ENCODE measurements at regions not wholly inside any gene's neighbourhood (a gene's known extent, or its start where the extent isn't known, plus 50 kb on each side); places are given as distances from the start of the nearest gene placed in this dataset.
"Not testable (repeated sequence)": the region's sequence is repeated elsewhere in the genome, so short reads cannot be mapped to it uniquely, and the experiment has no call there.

DNA sequence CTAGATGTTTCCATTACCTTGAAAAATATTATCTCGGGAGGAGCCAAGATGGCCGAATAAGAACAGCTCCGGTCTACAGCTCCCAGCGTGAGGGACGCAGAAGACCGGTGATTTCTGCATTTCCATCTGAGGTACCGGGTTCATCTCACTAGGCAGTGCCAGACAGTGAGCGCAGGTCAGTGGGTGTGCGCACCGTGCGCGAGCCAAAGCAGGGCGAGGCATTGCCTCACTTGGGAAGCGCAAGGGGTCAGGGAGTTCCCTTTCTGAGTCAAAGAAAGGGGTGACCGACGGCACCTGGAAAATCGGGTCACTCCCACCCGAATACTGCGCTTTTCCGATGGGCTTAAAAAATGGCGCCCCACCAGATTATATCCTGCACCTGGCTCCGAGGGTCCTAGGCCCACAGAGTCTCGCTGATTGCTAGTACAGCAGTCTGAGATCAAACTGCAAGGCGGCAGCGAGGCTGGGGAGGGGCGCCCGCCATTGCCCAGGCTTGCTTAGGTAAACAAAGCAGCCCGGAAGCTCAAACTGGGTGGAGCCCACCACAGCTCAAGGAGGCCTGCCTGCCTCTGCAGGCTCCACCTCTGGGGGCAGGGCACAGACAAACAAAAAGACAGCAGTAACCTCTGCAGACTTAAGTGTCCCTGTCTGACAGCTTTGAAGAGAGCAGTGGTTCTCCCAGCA lies 367.8 kb downstream of the NR2F1-AS1 start:
- not testable (repeated sequence) for DNase-seq

DNA sequence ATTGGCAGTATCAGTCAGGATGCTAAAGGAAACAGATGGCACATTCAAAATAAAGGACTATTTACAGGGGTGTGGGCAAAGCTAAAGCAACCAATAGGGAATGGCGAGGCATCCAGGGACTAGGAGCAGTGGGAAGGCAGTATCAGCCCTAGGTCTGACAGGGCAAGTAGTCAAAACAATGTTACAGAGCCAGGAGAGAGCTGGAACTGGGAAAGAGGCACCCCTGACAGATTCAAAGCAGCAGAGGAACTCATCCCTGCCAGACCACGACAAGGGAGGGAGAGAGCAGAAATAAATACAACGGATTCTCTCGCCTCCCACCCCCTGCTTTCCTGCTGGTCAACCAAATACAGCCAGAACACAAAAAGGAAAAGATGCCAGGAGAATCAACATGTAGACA lies 371.5 kb downstream of the NR2F1-AS1 start:
- DNase-seq = no peak

DNA sequence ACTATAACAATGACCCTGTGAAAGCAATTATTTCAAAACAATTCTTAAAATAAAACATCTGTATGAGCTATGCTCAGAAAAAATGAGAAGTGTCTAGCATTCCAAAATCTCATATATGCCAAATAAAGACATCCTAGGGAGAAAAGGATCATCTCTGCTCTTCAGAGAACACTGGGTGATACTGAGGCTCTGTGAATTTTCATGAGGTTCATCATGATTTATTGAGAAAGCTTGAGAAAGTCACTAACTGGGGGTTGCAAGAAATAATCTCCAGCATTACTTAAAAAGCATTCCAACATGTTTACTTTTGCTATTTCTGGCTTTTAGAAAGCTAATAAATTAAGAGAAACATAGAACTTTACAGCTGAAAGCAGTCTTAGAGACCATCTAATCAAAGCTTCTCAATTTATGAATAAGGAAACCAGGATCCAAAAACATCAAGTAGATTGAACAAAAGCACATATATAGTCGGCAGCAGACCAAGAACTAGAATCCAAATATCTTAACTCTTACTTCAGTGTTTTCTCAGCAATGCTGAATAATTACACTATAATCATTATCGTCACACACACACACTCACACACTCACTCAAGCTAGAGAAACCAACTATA lies 372.8 kb downstream of the NR2F1-AS1 start:
- DNase-seq = peak; percentile 81

DNA sequence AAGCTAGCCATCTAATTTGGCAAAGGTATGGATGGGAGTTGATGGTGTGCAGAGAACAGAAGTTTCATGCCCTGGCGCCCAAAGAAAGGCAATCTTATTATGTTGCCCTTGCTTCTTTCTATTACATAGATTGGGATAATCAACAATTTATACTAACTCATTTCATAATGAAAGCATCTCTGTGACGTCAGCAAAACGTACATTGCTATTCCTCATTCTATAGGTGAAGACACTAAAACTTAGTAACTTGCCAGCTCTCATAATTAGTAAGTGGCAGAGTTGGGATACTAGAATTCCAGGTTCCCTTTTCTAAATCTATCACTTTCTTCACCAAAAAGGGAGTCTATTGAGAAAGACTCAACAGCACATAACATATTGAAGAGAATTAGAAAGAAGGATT lies 374.8 kb downstream of the NR2F1-AS1 start:
- DNase-seq = no peak

DNA sequence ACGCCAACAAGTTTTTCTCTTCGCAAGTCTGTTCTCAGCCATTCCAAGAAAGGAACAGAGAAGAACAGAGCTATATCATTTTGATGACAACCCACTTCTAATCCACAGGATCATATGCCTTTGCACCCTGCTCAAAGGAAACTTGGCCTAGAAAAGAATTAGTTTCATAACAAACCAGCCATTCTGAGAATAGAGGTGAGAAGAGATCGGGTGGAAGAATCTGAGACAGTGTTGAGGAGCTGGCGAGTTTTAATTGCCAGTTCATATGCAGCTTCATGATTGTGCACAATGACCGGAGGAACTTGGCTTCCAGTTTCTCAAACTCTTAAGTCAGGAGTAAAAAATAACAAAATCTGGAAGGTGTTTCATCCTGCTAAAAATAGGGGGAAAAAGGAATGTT lies 380.0 kb downstream of the NR2F1-AS1 start:
- DNase-seq = no peak

DNA sequence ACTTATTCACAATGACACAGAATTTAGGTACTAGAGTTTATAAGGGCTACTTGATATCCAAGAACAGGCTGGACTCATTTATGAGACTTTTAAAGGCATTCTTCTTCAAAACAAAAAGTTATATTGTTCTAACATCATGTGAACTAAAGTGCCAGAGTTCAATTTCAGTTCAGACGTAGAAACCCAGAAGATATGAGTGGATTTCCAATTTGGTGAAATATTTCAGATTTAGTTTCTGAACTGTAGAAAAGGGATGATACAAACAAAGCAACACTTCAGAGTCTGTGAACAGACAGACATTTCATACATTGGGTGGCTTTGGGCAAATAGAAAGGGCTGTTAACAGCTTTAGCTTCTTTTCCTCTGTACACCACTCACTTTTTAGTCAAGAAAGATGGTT lies 384.0 kb downstream of the NR2F1-AS1 start:
- DNase-seq = no peak

DNA sequence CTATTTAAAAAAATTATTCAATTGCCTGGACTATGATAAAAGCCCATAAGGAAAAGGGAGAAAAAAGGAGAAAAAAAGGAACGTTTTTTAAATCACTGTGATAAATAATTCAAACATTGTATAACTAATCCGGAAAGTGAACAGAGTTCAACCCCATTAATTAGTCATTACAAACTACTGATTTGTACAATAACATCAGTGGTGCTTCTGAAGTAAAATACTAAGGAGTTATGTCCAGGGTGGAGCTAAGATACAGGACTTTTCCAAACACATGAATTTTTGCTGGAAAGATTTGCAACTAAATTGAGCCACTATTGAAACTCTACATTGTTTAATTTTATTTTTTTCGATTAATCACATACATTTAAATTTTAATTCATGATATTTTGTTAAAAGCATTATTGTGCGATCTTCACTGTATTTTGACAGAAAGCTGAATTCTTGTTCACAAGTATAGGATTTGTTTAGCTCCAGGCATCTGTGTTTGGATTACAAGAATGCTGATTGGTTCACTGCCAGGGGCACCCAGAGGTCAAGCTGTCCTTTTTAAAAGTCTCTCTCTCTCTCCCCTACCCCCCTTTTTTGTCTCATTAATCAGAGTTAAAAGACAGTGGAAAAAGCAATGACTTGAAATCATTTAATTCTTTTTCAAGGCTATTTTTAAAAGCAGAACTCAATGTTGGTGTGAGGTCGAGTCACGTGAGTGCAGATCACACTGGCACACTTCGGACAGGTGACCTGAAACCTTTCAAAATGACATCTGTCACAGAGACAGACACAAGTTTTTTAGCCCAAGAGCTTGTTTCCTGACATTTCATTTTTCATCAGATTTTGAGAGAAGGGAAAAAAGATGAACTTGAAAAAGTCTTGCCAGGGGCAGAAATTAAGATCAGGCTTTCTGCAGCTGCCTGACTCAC lies 387.3 kb downstream of the NR2F1-AS1 start:
- no peak for DNase-seq

DNA sequence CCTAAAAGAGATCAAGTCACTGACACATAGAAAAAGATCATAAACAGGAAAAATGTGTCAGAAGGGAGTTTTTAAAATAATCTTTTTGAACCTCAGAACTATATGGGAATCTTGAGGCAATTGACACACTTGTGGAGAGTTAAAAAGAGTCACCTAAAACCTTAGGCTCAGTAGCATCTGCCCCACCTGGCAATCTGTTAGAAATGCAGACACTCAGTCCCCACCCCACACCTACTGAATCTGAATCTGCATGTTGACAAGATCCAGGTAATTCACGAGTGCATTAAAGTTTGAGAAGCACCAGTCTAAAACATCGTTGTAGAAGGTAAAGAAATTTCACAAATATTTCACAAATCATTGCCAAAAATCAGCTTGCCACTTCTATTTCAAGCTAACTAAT lies 388.3 kb downstream of the NR2F1-AS1 start:
- DNase-seq = no peak

DNA sequence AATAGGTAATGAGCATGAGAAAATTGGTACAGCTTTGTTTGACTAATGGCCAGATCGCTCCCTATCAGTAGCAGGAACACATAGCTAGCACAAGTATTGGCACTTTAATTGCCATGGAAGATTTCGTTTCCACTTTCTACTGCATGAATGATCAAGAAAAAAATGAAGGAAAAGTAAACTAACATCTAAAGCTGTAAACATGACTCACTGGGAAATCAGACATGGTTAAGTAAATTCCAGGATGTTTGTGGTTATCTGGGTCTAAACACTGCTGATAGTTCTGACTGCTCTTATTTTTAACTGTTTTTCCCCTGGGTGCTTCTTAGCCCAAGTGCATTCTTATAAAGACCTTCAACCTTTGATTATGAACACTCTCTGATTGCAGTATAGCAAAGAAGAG lies 388.9 kb downstream of the NR2F1-AS1 start:
- peak; percentile 87 for DNase-seq

DNA sequence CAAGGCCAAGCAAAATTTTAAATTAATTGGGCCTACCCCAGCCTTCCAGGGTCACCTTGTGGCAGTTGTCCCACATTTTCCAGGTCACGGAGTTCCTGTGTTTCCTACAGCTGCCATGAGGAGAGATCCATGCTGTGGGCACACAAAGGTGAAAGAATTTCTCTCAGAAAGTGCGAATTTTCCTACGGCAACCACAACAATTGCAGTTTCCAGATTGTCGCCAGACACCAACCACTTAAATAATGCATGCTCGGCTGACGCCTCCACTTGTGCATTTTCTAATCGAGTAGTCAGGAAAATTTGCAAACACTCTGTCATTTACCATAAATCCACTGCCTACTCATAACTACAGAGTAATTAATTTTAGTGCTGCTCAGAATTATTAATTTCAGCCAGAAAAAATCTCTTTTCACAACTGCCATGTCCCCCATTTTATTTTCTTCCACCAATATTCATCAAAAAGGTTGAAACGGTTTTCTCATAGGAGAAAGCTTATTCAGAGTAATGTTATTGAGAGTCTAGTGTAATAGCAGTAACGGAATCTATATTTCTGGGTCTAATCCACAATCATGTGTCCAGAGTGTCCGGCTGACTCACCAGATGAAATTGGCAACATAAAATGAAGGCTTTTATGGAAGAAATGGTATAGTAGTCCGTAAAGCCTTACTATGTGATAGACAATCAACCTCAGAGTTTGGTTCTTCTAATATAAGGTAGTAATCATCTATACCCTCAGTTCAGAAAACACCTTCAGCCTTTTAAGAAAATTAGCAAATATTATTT lies 389.8 kb downstream of the NR2F1-AS1 start:
- no peak for DNase-seq

DNA sequence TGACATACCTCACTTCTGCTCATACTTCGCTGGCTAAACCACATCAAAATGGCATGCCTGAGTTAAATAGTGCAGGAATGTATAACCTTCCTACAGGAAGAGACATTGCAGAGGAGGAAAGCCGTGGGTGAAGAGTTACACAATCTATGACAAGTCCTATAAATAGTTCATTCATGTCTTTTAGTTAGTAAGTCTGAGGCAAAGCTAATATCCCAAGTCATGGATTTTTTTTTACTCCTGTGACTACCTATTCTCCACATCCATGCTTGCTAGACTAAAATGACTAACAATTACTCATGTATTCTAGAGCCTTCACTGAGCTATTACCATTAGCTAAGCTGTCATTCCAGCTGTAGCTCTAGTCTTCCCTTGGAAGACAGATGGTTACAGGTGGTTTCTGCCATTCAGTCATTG lies 391.3 kb downstream of the NR2F1-AS1 start:
- peak; percentile 83 for DNase-seq

DNA sequence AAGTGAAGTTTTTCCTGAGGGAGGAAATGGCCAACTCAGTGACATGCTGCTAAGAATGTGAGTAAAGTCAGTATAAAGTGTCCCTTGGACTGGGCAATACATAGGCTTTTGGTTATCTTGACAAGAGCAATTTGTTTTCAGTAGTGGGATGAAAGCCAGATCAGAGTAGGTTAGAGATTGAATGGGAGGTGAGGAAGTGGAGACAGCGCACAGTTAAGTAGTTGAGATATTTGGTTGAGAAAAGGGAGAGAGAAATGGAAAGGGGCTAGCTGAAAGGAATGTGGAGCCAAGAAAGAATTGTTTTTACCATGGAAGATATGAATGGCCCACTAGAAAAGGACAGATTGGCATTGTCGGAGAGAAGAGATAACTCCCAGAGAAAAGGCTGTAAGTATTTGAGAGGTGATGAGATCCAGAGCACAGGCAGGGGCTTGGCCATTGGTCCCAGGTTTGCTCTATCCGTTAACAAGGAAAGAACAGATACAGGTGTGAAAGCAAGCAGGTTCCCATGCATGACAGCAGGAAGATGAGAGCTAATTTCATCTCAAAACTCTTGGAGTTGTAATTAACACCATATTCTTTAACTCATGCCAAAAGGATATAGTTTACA lies 392.0 kb downstream of the NR2F1-AS1 start:
- DNase-seq = no peak

DNA sequence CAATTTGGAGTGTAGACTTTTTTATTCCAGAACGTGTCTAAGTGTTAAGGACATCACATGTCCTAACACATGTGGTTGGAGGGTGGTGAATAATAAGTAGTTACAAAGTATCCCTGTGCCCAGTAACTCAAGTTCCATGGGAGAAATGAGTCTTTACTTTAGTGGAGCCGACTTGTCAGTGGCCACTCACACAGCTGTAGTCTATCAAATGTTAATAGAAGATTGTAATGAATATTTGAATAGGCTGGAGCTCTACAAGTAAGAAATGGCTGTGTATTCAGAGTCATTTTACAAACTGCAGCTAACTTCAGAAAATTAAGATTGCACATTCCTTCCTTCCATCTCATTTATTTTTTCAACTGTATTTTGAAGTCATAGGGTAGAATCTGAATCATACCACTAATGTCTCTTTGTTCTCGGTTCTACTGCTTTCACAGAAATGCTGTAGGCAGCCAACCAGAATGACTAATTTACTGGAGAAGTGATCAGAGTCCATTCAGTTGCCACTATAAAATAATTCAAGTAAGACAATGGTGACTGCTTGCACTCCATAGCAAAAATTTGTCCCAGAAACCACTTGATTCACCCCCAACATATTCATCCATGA lies 394.8 kb downstream of the NR2F1-AS1 start:
- peak; percentile 73 for DNase-seq

DNA sequence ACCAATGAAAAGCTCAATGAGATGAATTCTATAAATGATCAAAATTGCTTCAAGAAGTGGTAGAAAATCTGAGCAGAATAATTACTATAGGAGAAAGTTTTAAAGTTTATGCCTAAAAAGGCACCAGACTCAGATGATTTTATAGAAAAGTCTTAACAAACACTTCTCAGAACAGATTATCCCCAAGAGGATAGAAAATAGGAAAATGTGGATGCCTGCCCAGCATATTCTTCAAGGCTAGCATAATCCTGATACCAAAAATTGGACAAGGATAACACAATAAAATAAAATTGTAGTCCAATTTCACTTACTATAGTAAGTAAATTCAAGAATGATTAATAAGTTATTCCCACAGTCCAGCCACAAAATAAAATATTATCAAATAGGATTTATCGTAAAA lies 397.0 kb downstream of the NR2F1-AS1 start:
- DNase-seq = no peak

DNA sequence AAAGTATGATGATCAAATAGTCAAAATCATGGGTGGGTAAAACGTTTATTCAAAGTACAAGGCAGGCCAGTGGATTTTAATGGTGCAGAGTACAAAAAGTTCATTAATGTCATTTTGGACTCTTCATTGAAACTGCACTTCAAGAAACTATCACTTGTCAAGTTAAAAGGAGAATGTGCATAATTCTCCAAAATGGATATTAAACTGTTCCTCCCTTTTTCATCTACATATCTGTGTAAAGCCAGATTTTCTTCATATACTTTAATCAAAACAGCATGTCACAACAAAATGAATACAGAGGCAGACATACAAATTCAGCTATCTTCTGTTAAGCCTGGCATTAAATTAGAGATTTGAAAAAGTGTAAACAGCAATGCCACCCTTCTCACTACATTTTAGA lies 401.6 kb downstream of the NR2F1-AS1 start:
- DNase-seq = no peak

DNA sequence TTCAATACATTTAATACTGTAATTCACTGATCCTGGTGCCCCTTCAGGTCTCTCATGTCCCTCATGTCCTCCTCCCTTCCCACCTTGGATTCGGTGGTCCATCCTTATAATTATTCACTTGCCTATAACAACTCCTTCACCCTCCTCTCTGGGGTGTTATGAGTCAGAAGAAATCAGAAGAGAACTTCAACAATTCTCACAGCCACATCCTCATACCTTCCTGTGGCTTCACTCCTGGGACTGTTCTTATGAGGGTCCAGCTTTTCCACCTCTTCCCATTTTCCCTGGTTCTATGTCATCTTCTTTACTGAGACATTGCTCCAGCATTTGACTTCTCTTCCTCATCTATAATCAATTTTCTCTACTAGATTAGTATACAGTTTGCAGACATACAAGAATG lies 406.1 kb downstream of the NR2F1-AS1 start:
- DNase-seq = no peak

DNA sequence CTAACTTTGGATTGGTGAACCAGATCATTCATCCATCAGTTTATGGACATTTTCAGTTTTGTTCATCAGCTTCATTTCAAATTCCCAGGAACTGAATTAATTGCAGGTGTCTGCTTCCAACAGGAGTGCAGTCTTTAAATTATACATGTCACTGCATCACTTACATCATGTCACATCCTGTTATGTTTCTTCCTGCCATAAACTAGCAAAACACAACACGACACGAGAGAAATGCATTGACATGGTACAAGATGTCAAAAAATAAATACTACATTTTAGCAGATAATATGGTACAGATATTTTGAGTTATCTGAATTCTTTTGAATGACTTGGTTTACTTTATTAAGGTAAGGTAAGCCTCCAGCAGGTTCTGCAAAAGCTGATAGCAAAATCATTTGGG lies 415.5 kb downstream of the NR2F1-AS1 start:
- no peak for DNase-seq

DNA sequence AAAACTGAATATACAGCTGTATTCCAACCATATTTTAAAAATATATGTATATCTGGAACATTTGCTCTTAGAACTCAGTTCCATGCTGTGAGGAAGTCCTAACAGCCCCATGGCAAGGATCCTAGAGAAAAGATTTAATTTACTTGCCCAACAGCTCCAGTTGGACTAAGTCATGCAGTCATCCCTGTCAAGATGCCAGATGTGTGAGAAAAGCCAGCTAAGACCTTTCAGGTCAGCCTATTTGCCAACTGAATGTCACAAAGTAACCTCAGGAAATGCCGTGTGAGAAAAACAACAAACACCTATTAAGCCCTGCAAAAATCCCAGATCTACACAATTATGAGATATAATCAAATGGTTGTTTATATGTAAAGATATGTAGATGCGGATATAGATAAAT lies 416.3 kb downstream of the NR2F1-AS1 start:
- peak; percentile 59 for DNase-seq

DNA sequence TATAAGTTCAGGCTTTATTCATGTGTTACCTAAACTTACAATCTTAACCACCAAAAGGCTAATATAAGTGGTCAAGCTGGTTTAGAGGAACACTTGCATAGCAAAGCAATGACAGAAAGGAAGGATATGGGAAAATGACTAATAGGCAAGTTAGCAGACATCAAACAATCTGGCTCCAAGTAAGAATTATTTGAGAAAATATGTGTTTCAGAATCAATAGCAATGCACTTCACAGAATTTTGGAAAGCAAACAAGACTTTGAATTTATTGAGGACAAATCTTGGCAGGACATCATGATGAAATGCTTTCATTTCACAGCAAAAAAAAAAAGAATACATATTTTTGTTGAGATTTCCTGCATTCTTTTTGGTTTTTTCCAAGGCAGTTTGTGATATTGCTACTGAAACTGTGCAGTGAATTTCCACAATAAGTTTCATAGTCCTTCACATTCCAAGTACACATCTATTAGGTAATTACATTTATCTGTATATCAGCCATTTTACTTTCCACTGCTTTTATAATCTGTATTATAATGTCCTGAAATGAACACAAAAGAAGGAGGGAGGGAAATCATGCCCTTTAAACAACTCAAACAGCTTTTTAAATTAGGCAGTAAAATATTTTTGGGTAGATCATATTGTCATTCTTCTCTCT lies 417.9 kb downstream of the NR2F1-AS1 start:
- DNase-seq = peak; percentile 94

DNA sequence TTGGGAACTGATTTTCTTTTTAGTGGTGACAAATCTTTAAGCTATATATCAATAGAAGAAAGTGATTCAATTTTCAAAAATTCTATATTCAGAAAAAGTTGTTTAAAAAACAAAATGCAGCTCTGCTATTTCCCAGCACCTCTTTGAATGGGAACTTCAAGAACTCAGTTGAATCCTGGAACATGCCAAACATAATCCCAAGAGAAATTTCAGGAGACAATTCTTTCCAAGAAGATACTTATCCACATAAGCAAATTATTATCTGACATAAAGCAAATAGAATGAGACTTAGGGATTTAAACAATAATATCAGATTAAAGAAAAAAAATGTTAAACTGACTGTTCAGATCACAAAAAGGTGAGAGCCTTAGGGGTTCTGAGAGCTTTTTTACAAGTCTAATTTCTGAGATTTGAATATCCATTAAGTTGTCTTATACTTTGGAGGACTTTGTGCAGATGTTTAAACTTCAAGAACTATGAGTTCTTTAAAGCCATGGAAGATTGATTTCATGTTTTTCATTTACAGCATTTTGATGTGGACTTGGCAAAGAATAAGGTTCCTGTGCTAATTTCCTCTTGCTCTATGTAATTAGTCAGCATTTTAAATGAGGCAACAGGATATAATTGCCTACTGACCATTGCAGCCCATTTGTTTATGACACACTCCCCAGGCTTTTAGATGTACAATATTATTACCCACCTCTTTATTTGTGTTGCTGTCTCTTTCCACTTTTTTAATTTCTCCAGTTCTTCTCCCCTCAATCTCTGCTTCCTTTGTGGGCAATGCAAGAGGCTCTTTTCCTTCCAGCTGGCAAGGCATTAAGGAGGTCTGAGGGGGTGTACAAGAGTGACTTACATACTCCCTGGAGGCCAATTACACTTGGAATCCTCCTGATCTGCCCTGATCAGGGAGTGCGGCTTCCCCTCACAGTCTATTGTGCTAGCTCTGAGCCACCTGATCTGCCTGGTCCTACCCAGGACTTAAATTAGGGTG lies 419.1 kb downstream of the NR2F1-AS1 start:
- peak; percentile 35 for DNase-seq

Measured in fibroblast of skin of scalp (primary cell).